ENCODE measurements at regions not wholly inside any gene's neighbourhood (a gene's known extent, or its start where the extent isn't known, plus 50 kb on each side); places are given as distances from the start of the nearest gene placed in this dataset.

DNA sequence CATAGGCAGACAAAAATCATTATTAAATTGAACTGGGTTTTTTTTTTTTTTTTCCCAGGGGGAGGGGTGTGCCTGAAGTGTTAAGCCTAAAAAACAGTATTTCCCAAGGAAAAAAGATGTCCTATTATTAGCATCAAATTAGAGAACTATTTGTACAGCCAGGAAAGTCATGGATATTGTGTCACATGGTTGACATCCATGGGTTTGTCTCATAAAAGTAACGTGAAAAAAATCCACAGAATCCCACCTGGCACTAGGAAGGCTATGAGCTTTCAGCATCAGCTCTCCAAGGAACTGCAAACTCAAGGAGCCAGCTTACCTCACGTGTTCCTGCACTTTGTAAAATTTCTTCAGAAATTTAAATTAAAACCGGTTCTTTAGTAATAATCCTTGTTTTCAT, 69.1 kb upstream of the EGLN3 start:
- BruUV-seq (replicated peaks) = no TSS peak

More for the DNA sequence above, 69.1 kb upstream of the EGLN3 start:
- no peak for FAIRE-seq
- Histone ChIP-seq H4K20me1 (replicated peaks; ENCODE audit: control insufficient read depth, extremely low read depth, insufficient read depth, low read length) (no peaks in the 10 kb centered on the region), H3K4me3 (replicated peaks in 1 of 3; ENCODE audit: insufficient read depth in 1 of 3, low read depth in 1 of 3, low read length in 3 of 3) (no peak overlapping the region), H3K4me2 (ENCODE audit: insufficient read depth, low read length) (no peak overlapping the region), H3K27me3 (ENCODE audit: control insufficient read depth in 2 of 2, insufficient read depth in 2 of 2, low read length in 2 of 2) (peaks cover 2% of the 10 kb centered on the region in 2 experiments), H3K79me2 (ENCODE audit: control insufficient read depth, insufficient read depth, low read length) (no peaks in the 10 kb centered on the region), H3K27ac (ENCODE audit: insufficient read depth, low read depth, low read length) (no peak overlapping the region), H2AFZ (ENCODE audit: low read depth, low read length) (no peak overlapping the region), H3K36me3 (ENCODE audit: control insufficient read depth in 2 of 2, extremely low read depth in 1 of 2, insufficient read depth in 2 of 2, low read length in 2 of 2) (no peaks in the 10 kb centered on the region), H3K9me3 (replicated peaks; ENCODE audit: control insufficient read depth, insufficient read depth, low read length) (no peaks in the 10 kb centered on the region), H3K9ac (replicated peaks; ENCODE audit: extremely low read depth, insufficient read depth, low read length) (no peak overlapping the region), H3K9me1 (replicated peaks; ENCODE audit: control insufficient read depth, extremely low read depth, insufficient read depth, low read length) (no peaks in the 10 kb centered on the region), H3K4me1 (ENCODE audit: control insufficient read depth, extremely low read depth, insufficient read depth, low read length) (no peaks in the 10 kb centered on the region)
- ChIA-PET CTCF (no interaction called here), POLR2A (no interaction called here)
- intact Hi-C loops (cut with micrococcal nuclease) = no loop called here
- TF ChIP-seq POLR2A (IDR thresholded peaks at IDR 0.05; ENCODE audit: low read depth, low read length) (no peak), POLR2AphosphoS5 (IDR thresholded peaks at IDR 0.05; ENCODE audit: insufficient read depth, low read depth, low read length) (no peak), GATA2 (IDR thresholded peaks at IDR 0.05; ENCODE audit: insufficient read depth, insufficient read length, low read depth, low read length) (no peak), JUN (IDR thresholded peaks at IDR 0.05; ENCODE audit: borderline replicate concordance, insufficient read depth, insufficient read length, low read depth) (no peak), FOS (IDR thresholded peaks at IDR 0.05; ENCODE audit: borderline replicate concordance, insufficient read depth, low read length) (no peak), EZH2 (IDR thresholded peaks at IDR 0.05; ENCODE audit: borderline replicate concordance, low read depth, low read length, severe bottlenecking) (no peak)
- TF ChIP-seq, protein P1, sequence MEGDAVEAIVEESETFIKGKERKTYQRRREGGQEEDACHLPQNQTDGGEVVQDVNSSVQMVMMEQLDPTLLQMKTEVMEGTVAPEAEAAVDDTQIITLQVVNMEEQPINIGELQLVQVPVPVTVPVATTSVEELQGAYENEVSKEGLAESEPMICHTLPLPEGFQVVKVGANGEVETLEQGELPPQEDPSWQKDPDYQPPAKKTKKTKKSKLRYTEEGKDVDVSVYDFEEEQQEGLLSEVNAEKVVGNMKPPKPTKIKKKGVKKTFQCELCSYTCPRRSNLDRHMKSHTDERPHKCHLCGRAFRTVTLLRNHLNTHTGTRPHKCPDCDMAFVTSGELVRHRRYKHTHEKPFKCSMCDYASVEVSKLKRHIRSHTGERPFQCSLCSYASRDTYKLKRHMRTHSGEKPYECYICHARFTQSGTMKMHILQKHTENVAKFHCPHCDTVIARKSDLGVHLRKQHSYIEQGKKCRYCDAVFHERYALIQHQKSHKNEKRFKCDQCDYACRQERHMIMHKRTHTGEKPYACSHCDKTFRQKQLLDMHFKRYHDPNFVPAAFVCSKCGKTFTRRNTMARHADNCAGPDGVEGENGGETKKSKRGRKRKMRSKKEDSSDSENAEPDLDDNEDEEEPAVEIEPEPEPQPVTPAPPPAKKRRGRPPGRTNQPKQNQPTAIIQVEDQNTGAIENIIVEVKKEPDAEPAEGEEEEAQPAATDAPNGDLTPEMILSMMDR (IDR thresholded peaks at IDR 0.05; ENCODE audit: extremely low read depth in 1 of 2, insufficient read depth in 1 of 2, low read depth in 1 of 2, low read length in 2 of 2) = no peak
- dilution Hi-C loops (cut with MboI; ENCODE audit: extremely low pct_ligation_motif_present, low sequenced_read_pairs) = no loop called here
- DNase-seq (ENCODE audit: low read depth, low spot score) = no peak

All from endothelial cell of umbilical vein (primary cell).